SK-N-SH (cell line): ENCODE measurements at regions not wholly inside any gene's neighbourhood (a gene's known extent, or its start where the extent isn't known, plus 50 kb on each side); places are given as distances from the start of the nearest gene placed in this dataset.

ENCODE experiments used
- CTCF ChIA-PET: fragments of 300-600, 350-600 bp; formaldehyde crosslinking; extraction: SDS; loops from one replicate; lab custom pipeline; 2021; lab: Yijun Ruan, JAX
- POLR2A ChIA-PET: fragments of 350-600 bp; sonication (Branson Sonifier 250); formaldehyde crosslinking; extraction: SDS; loops from one replicate; lab custom pipeline; 2020; ENCODE audit warnings: antibody characterized with exemption, inconsistent platforms; lab: Yijun Ruan, JAX
- DNase-seq: peaks from one replicate; pipeline ENCODE4 v3.0.0; 2012
- H2AFZ ChIP-seq: fragments of 200-600 bp; sonication (generic); 2 replicates; pipeline ENCODE4 v1.8.1; 2016; ENCODE audit warnings: antibody characterized with exemption, mild to moderate bottlenecking, low read depth
- H3F3A ChIP-seq: fragments of 200-600 bp; sonication (generic); replicated peaks from 2 replicates; pipeline ENCODE3; 2016; ENCODE audit warnings: antibody characterized with exemption, mild to moderate bottlenecking; ENCODE audit not compliant: insufficient read depth
- H3K27ac ChIP-seq, 2 experiments: fragments of 200-500 bp in 1 of 2; fragments of 200-600 bp in 1 of 2; sonication (Bioruptor generic) in 1 of 2; sonication (generic), shearing (Covaris generic) in 1 of 2; 2 replicates each; pipeline versions ENCODE4 v1.5.1 to v1.6.1; 2014 to 2016; ENCODE audit warnings: low read depth in 2 of 2, inconsistent platforms in 1 of 2, low read length in 1 of 2, mild to moderate bottlenecking in 1 of 2, mixed read lengths in 1 of 2
- H3K27me3 ChIP-seq: fragments of 200-600 bp; sonication (generic), shearing (Covaris generic); 2 replicates; pipeline ENCODE4 v1.6.1; 2016; ENCODE audit warnings: mixed run types; ENCODE audit not compliant: insufficient read depth
- H3K36me3 ChIP-seq, 2 experiments: fragments of 200-500 bp in 1 of 2; fragments of 200-600 bp in 1 of 2; sonication (Bioruptor generic) in 1 of 2; sonication (generic) in 1 of 2; replicated peaks in 1 of 2; 2 replicates each; pipeline versions ENCODE3 to v1.5.1; 2014 to 2016; ENCODE audit warnings: low read length in 1 of 2, mild to moderate bottlenecking in 1 of 2; ENCODE audit not compliant: insufficient read depth in 2 of 2, control insufficient read depth in 1 of 2
- H3K4me1 ChIP-seq, 2 experiments: fragments of 200-500 bp in 1 of 2; fragments of 200-600 bp in 1 of 2; sonication (Bioruptor generic) in 1 of 2; sonication (generic), shearing (Covaris generic) in 1 of 2; 2 replicates each; pipeline versions ENCODE4 v1.5.1 to v1.6.1; 2014 to 2016; ENCODE audit warnings: low read depth in 1 of 2, low read length in 1 of 2, mixed run types in 1 of 2; ENCODE audit not compliant: insufficient read depth in 2 of 2, control insufficient read depth in 1 of 2
- H3K4me2 ChIP-seq: fragments of 200-600 bp; sonication (generic), shearing (Covaris generic); 2 replicates; pipeline ENCODE4 v1.6.1; 2017; ENCODE audit warnings: mixed run types
- H3K4me3 ChIP-seq, 2 experiments: fragments of 200-500 bp in 1 of 2; fragments of 200-600 bp in 1 of 2; sonication (Bioruptor generic) in 1 of 2; sonication (generic), shearing (Covaris generic) in 1 of 2; 2 replicates each; pipeline versions ENCODE4 v1.5.1 to v1.8.1; 2014 to 2016; ENCODE audit warnings: low read depth in 2 of 2, inconsistent platforms in 1 of 2, low read length in 1 of 2, mild to moderate bottlenecking in 1 of 2, mixed read lengths in 1 of 2, moderate library complexity in 1 of 2
- H3K79me2 ChIP-seq: fragments of 200-600 bp; sonication (generic); 2 replicates; pipeline ENCODE4 v1.8.1; 2017; ENCODE audit warnings: mild to moderate bottlenecking; ENCODE audit not compliant: insufficient read depth
- H3K9ac ChIP-seq: fragments of 200-600 bp; sonication (generic); 2 replicates; pipeline ENCODE4 v1.6.1; 2017; ENCODE audit warnings: mixed run types
- H3K9me2 ChIP-seq: fragments of 200-600 bp; sonication (generic); 2 replicates; pipeline ENCODE4 v1.6.1; 2017; ENCODE audit warnings: mixed run types
- H3K9me3 ChIP-seq: fragments of 200-600 bp; sonication (generic); 2 replicates; pipeline ENCODE4 v1.6.1; 2017; ENCODE audit warnings: mixed run types, mild to moderate bottlenecking, moderate library complexity
- H4K20me1 ChIP-seq: fragments of 200-600 bp; sonication (generic); 2 replicates; pipeline ENCODE4 v1.6.1; 2017; ENCODE audit warnings: mild to moderate bottlenecking, mixed run types; ENCODE audit not compliant: insufficient read depth
- MXI1 ChIP-seq: IDR thresholded peaks from 2 replicates; pipeline ENCODE4 v1.6.1; 2012; ENCODE audit warnings: mild to moderate bottlenecking, low read depth, low read length, improper control_type of control experiment
- NFIC ChIP-seq: IDR thresholded peaks from 2 replicates; pipeline ENCODE4 v1.4.0; 2012; ENCODE audit warnings: borderline replicate concordance
- NRF1 ChIP-seq: IDR thresholded peaks from 2 replicates; pipeline ENCODE4 v1.6.1; 2012; ENCODE audit warnings: low read depth, mild to moderate bottlenecking, low read length
- RFX5 ChIP-seq: IDR thresholded peaks from 2 replicates; pipeline ENCODE4 v1.6.1; 2012; ENCODE audit warnings: mild to moderate bottlenecking, improper control_type of control experiment, low read length
- USF1 ChIP-seq: IDR thresholded peaks from 2 replicates; pipeline ENCODE4 v1.4.0; 2012; ENCODE audit warnings: low read depth, borderline replicate concordance
- YY1 ChIP-seq: IDR thresholded peaks from 2 replicates; pipeline ENCODE4 v1.4.0; 2012; ENCODE audit warnings: low read depth, mild to moderate bottlenecking
- WGBS: methylation state at CpG from one replicate; pipeline ENCODE4 v1.1.6; 2017; ENCODE audit warnings: low lambda C conversion rate; 5-methylcytosine and 5-hydroxymethylcytosine counted together
- TF ChIP-seq, protein P1 (sequence below): IDR thresholded peaks from 2 replicates; pipeline ENCODE4 v1.4.0; 2012; ENCODE audit warnings: low read depth, borderline replicate concordance
- TF ChIP-seq, protein P2 (sequence below): IDR thresholded peaks from 2 replicates; pipeline ENCODE4; 2012

DNA sequence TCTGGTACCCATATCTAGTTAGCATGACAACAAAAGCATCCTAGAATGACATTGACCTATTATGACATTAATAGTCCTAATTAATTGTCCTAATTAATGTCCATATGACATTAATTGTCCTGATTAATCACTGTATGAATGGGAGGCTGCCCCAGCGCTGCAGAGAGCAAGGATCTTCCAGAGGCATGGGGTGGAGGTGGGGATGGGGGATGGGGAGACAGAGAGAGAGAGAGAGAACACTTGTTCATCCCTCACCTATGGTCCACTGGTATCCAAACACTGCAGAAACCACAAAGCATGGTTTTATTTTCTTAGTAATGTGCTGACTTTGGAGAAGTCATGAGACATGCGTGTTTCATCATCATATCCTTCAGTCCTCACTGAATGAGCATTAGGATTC is 235.1 kb downstream of the FNDC1 start (continued):
- TF ChIP-seq, protein P1, sequence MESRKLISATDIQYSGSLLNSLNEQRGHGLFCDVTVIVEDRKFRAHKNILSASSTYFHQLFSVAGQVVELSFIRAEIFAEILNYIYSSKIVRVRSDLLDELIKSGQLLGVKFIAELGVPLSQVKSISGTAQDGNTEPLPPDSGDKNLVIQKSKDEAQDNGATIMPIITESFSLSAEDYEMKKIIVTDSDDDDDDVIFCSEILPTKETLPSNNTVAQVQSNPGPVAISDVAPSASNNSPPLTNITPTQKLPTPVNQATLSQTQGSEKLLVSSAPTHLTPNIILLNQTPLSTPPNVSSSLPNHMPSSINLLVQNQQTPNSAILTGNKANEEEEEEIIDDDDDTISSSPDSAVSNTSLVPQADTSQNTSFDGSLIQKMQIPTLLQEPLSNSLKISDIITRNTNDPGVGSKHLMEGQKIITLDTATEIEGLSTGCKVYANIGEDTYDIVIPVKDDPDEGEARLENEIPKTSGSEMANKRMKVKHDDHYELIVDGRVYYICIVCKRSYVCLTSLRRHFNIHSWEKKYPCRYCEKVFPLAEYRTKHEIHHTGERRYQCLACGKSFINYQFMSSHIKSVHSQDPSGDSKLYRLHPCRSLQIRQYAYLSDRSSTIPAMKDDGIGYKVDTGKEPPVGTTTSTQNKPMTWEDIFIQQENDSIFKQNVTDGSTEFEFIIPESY: no peak
- TF ChIP-seq, protein P2, sequence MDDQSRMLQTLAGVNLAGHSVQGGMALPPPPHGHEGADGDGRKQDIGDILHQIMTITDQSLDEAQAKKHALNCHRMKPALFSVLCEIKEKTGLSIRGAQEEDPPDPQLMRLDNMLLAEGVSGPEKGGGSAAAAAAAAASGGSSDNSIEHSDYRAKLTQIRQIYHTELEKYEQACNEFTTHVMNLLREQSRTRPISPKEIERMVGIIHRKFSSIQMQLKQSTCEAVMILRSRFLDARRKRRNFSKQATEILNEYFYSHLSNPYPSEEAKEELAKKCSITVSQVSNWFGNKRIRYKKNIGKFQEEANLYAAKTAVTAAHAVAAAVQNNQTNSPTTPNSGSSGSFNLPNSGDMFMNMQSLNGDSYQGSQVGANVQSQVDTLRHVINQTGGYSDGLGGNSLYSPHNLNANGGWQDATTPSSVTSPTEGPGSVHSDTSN: no peak

GRCh38 chr6:159400826-159401225 is 231.6 kb downstream of the FNDC1 start:
- no peak overlapping the region for H3K27ac ChIP-seq
- DNase-seq: no peak
- TF ChIP-seq RFX5: no peak
- TF ChIP-seq MXI1: no peak
- no peak for TF ChIP-seq NRF1
- no peak for TF ChIP-seq YY1
- TF ChIP-seq NFIC: no peak
- H2AFZ ChIP-seq: no peak overlapping the region
- H3K79me2 ChIP-seq: no peaks in the 10 kb centered on the region
- H3K4me2 ChIP-seq: no peak overlapping the region
- H3K9me3 ChIP-seq: no peaks in the 10 kb centered on the region
- no peaks in the 10 kb centered on the region for H3F3A ChIP-seq
- ChIA-PET CTCF (no interaction called here), POLR2A (no interaction called here)
- no peaks in the 10 kb centered on the region for H3K9me2 ChIP-seq
- no peak overlapping the region for H3K4me3 ChIP-seq
- no peaks in the 10 kb centered on the region for H3K36me3 ChIP-seq
- H4K20me1 ChIP-seq: no peaks in the 10 kb centered on the region
- H3K4me1 ChIP-seq: no peaks in the 10 kb centered on the region
- H3K27me3 ChIP-seq: no peaks in the 10 kb centered on the region
- H3K9ac ChIP-seq: no peak overlapping the region
- WGBS: 6% methylated on average over 7 of the region's 7 CpGs

DNA sequence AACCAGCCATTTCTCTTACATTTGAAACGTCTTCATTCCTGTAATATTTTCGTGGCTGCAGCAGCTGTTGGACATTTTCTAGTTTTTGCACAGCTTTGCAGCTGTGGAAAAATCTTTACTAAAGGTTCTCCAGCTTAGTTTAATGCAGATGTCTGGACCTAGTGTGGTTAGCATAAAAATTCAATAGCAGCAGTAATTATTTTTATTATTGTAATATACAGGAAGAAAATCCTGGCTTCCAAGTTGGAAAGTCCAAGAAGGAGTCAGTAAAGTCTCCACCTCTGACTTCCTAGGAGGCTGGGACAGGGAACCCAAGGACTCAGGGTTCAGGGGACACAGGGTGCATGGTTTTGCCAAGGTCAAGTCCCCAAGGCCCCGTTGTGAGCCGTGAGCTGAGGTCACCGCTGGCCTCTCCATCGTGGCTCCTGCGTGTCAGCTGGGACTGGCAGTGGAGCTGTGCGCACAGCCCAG is 230.6 kb downstream of the FNDC1 start:
- Histone ChIP-seq H3K79me2 (no peaks in the 10 kb centered on the region), H3K9me3 (no peaks in the 10 kb centered on the region)
- no peak for TF ChIP-seq USF1
- TF ChIP-seq, all 33 proteins: peak for 0
- Histone ChIP-seq H3K36me3 (no peaks in the 10 kb centered on the region), H3K4me2 (no peak overlapping the region), H3K27ac (no peak overlapping the region), H3F3A (no peaks in the 10 kb centered on the region), H3K4me1 (no peaks in the 10 kb centered on the region), H4K20me1 (no peaks in the 10 kb centered on the region), H3K27me3 (no peaks in the 10 kb centered on the region), H3K4me3 (no peak overlapping the region), H2AFZ (no peak overlapping the region), H3K9me2 (no peaks in the 10 kb centered on the region), H3K9ac (no peak overlapping the region)
- ChIA-PET POLR2A (no interaction called here), CTCF (no interaction called here)
- DNase-seq: no peak
- 0% methylated on average over 3 of the region's 8 CpGs for WGBS
